ENCODE measurements at regions not wholly inside any gene's neighbourhood (a gene's known extent, or its start where the extent isn't known, plus 50 kb on each side); places are given as distances from the start of the nearest gene placed in this dataset.

DNA sequence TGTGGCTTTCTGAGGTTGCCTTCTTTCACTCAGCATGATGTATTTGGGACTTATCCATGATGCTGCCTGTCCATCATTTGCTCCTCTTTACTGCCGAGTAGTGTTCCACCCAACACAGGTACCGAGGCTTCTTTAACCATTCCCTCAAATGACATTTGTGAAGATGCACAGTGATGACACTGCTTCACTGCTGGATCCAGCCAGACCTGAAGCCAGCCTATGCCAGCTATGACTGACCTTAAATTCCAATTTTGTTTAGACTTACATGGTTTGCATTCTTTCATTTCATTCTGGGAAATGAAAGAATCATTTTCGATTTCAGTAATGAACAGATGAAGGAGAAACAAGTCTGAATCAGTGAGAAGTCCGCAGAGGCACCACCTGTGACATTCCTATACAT is 271.0 kb downstream of the AACS start:
- 89% methylated on average over 4 of the region's 4 CpGs for WGBS

DNA sequence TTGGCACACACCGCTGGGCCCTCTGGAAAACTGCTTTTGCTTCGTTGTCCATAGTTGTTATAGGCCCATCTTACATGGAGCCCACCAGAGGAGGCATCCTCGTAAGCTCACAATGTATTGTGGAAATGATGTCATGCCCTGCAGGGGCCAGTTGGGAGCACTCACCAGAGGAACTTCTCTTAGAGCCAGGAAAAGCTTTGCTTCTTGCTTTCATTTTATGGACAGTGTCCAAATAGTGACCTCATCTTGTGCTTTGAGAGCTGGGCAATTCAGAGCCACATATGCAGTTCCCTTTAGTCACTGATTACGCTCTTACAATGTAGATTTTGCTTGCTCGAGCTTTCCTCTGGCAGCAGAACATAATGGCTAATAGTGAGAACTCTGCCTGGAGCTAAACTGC is 275.6 kb downstream of the AACS start:
- 21% methylated on average over 5 of the region's 5 CpGs for WGBS

More for the DNA sequence above, 271.0 kb downstream of the AACS start:
- no peak overlapping the region for H3K4me3 ChIP-seq
- no peak for DNase-seq (ENCODE audit: low spot score)
- no peak overlapping the region for H3K27ac ChIP-seq
- no peaks in the 10 kb centered on the region for H3K9me3 ChIP-seq
- no peaks in the 10 kb centered on the region for H3K27me3 ChIP-seq (replicated peaks; ENCODE audit: insufficient read depth)
- intact Hi-C loops (cut with DNase I), result loop anchor here (10.0 kb wide), 1 partner anchor 1539 kb away; no protein-coding TSS in a partner anchor
- H3K36me3 ChIP-seq, result no peaks in the 10 kb centered on the region
- TF ChIP-seq POLR2A (IDR thresholded peaks at IDR 0.05) (no peak), POLR2AphosphoS5 (IDR thresholded peaks at IDR 0.05) (no peak)
- TF ChIP-seq, protein P1, sequence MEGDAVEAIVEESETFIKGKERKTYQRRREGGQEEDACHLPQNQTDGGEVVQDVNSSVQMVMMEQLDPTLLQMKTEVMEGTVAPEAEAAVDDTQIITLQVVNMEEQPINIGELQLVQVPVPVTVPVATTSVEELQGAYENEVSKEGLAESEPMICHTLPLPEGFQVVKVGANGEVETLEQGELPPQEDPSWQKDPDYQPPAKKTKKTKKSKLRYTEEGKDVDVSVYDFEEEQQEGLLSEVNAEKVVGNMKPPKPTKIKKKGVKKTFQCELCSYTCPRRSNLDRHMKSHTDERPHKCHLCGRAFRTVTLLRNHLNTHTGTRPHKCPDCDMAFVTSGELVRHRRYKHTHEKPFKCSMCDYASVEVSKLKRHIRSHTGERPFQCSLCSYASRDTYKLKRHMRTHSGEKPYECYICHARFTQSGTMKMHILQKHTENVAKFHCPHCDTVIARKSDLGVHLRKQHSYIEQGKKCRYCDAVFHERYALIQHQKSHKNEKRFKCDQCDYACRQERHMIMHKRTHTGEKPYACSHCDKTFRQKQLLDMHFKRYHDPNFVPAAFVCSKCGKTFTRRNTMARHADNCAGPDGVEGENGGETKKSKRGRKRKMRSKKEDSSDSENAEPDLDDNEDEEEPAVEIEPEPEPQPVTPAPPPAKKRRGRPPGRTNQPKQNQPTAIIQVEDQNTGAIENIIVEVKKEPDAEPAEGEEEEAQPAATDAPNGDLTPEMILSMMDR (IDR thresholded peaks at IDR 0.05), result no peak
- no peaks in the 10 kb centered on the region for H3K4me1 ChIP-seq (replicated peaks)

DNA sequence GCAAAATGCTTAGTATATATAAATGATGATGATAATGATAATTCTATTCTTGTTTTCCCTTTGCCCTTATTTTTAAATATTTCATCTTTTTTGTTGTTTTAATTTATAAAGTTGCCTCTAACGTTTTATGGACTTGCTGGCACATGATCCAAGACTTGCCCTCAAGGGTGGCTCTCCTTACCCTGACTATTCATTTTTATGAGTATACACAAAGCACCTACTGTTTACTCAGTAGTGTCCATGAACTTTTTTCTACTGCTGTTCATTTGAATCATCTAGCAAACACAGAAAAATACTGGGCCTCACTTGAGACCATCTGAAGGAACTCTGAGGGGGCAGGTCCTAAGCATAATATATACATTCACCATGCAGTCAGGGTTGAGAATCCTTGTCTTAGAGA is 276.2 kb downstream of the AACS start:
- Histone ChIP-seq H3K4me1 (replicated peaks) (no peaks in the 10 kb centered on the region), H3K27ac (no peak overlapping the region), H3K27me3 (replicated peaks; ENCODE audit: insufficient read depth) (no peaks in the 10 kb centered on the region), H3K36me3 (no peaks in the 10 kb centered on the region), H3K9me3 (no peaks in the 10 kb centered on the region), H3K4me3 (no peak overlapping the region)
- WGBS, result 21% methylated on average over 1 of the region's 1 CpG
- TF ChIP-seq POLR2A (IDR thresholded peaks at IDR 0.05), result no peak
- intact Hi-C loops (cut with DNase I), result no loop called here
- no peak for DNase-seq (ENCODE audit: low spot score)

More for the DNA sequence above, 275.6 kb downstream of the AACS start:
- intact Hi-C loops (cut with DNase I), result no loop called here
- Histone ChIP-seq H3K36me3 (no peaks in the 10 kb centered on the region), H3K9me3 (no peaks in the 10 kb centered on the region), H3K4me1 (replicated peaks) (no peaks in the 10 kb centered on the region), H3K27ac (no peak overlapping the region), H3K27me3 (replicated peaks; ENCODE audit: insufficient read depth) (no peaks in the 10 kb centered on the region), H3K4me3 (no peak overlapping the region)
- DNase-seq (ENCODE audit: low spot score), result no peak
- TF ChIP-seq POLR2AphosphoS5 (IDR thresholded peaks at IDR 0.05) (no peak), POLR2A (IDR thresholded peaks at IDR 0.05) (no peak)
- TF ChIP-seq, protein P1 (IDR thresholded peaks at IDR 0.05), result no peak

DNA sequence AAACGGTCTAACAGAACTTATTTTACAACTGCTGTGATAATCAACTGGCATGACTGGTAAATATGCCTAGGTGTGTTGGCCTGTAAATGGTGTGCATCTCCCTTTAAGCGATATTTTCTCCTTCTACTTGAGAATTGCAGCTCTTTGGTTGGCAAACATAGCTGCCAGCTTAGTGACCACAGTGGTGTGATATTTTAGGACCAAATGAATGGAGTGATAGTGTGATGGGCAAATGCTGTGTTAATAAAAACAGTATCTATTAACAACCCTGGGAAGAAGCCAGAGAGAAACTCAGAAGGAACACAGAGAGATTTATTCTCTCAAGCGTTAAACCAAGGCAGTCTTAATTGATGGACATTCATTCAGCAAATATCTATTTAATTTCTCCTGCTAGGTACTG is 278.4 kb downstream of the AACS start:
- TF ChIP-seq POLR2AphosphoS5 (IDR thresholded peaks at IDR 0.05) (no peak), POLR2A (IDR thresholded peaks at IDR 0.05) (no peak)
- TF ChIP-seq, protein P1 (IDR thresholded peaks at IDR 0.05), result no peak
- Histone ChIP-seq H3K4me3 (no peak overlapping the region), H3K9me3 (no peaks in the 10 kb centered on the region), H3K4me1 (replicated peaks) (no peaks in the 10 kb centered on the region), H3K36me3 (no peaks in the 10 kb centered on the region), H3K27ac (no peak overlapping the region), H3K27me3 (replicated peaks; ENCODE audit: insufficient read depth) (no peaks in the 10 kb centered on the region)
- 81% methylated on average over 3 of the region's 3 CpGs for WGBS
- DNase-seq (ENCODE audit: low spot score), result no peak
- intact Hi-C loops (cut with DNase I), result no loop called here

DNA sequence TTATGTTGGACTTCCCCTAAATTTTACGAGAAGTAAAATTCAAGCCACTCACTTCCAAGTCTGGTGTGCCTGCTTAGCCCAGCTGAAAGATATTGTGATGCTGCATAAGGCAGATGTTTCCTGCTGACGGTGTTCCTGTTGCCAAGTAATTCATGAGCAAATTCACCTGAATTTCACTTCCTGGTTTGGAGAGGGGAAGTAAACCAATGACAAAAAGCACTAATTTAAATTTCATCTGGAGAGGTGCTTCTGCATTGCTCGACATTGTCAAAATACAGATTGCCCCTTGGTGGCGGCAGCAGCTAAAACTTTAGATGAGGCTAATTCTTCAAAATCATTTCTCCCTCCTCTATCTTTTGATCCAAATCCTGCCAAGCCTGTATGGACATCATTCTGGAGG is 281.1 kb downstream of the AACS start:
- WGBS, result 28% methylated on average over 4 of the region's 4 CpGs
- Histone ChIP-seq H3K4me3 (no peak overlapping the region), H3K4me1 (replicated peaks) (no peaks in the 10 kb centered on the region), H3K9me3 (no peaks in the 10 kb centered on the region), H3K36me3 (no peaks in the 10 kb centered on the region), H3K27me3 (replicated peaks; ENCODE audit: insufficient read depth) (no peaks in the 10 kb centered on the region), H3K27ac (no peak overlapping the region)
- intact Hi-C loops (cut with DNase I), result no loop called here
- no peak for DNase-seq (ENCODE audit: low spot score)
- TF ChIP-seq, protein P1 (IDR thresholded peaks at IDR 0.05), result no peak
- no peak for TF ChIP-seq POLR2A (IDR thresholded peaks at IDR 0.05)
- no peak for TF ChIP-seq POLR2AphosphoS5 (IDR thresholded peaks at IDR 0.05)

All from prostate gland (tissue), 2 donors.